HG03095 (cell line): ENCODE measurements at regions not wholly inside any gene's neighbourhood (a gene's known extent, or its start where the extent isn't known, plus 50 kb on each side); places are given as distances from the start of the nearest gene placed in this dataset.
"Not testable (repeated sequence)": the region's sequence is repeated elsewhere in the genome, so short reads cannot be mapped to it uniquely, and the experiment has no call there.

Source experiments
- ATAC-seq: cut with Tn5 transposase; IDR thresholded peaks from one replicate; pipeline ENCODE4 v1.9.1; 2021; ENCODE audit warnings: moderate library complexity; ENCODE audit not compliant: unreplicated experiment

DNA sequence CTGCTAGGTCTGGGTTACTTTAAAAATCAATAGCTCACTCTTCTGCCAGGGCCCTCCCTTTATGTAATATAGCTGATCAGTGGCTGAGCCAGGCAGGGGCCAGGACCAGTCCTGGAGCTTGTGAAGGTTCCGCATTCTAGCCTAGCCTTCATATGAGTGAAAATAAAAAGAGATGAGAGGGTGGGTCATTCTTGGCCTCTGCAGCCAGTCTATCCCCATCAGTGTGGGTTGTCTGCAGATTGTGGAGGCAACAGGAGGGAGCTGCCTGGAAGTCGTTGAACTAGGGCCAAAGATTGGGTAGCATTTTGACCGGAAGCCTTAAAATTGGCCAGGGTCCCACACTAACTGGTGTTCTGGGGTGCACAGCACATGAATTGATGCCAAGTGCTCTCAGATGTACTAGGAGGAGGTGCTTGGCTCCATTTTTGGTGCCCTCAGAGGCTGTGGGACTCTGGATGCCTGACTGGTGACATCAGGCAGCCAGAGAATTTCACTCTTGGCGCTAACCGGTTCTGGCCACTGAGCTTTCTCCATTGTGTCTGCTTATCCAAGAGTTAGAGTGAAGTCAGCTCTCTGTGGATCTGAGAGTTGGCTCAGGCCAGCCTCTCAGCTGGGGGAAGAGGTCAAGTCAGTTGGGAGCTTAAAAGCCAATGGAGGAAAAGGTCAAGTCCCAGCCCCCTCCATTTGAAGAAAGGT lies 66.5 kb upstream of the IKBKE start:
- not testable (repeated sequence) for ATAC-seq

GRCh38 chr1:206404309-206405027 lies 65.8 kb upstream of the IKBKE start:
- ATAC-seq = not testable (repeated sequence)

- not testable (repeated sequence) for ATAC-seq
Measured at GRCh38 chr1:206405282-206405681, 65.0 kb upstream of the IKBKE start.

DNA sequence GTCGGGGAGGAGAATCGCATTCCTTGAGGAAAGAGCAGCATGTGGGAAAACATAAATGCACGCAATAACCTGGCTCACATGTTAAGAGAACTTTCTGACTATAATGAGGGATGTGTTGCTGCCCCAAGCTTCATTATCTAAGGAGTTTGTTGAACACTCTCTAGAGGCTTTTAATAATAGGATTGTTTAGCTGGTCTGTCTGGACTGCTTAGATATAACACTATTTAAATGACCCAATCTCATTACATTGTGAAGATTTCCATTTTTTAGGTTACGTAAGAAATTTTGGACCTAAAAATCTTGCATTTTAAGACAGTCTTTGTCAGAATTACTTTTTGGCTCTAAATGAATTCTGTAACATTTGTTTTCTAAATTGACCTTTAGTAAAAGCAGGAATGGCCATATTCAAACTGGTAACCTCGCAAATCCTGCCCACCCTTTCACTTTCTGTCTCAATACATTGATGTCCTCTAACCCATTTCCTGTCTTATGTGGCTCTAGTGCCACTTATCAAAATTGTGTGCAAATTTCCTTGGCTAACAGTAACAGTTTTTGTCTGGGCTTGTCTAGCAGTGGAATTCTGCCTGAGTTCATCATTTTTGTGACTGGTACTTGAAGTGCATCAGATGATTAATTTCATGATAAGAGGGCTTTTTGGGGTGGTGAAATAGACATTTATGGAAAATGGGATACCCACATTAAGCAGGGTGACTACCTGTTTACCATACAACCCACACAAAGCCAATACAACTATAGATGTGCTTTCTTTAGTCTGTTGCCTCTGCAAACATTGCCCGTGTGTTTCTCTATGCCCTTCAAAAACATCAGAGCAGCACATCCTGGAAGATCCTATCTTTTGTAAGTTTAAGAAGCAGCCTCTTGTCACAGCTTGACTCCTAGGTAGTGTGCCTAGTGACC lies 61.6 kb upstream of the IKBKE start:
- ATAC-seq = not testable (repeated sequence)

GRCh38 chr1:206411321-206411720 lies 59.0 kb upstream of the IKBKE start:
- no peak for ATAC-seq

DNA sequence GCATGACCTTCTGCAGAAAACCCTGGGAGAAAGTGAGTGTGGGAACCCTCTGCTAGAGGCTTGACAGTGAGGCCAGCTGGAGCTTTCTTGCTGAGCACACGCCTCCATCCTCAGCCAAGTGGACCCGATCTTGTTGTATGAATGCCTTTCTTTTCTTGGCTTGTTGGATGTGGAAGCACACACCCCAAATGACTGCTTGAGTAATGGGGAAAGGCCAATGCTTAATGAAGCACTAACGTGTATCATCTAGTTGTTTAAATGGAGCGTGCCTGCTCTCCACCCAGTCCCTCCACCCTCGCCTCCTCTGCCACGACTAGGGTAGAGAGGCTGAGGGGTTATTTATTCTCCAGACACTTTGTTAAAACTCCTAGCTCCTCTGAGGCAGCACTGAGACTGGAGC lies 54.3 kb upstream of the IKBKE start:
- ATAC-seq = no peak

GRCh38 chr1:206417774-206418614 lies 52.3 kb upstream of the IKBKE start:
- no peak for ATAC-seq

GRCh38 chr1:206419250-206419649 lies 51.0 kb upstream of the IKBKE start:
- ATAC-seq = no peak

GRCh38 chr1:206419783-206420182 lies 50.5 kb upstream of the IKBKE start:
- no peak for ATAC-seq

DNA sequence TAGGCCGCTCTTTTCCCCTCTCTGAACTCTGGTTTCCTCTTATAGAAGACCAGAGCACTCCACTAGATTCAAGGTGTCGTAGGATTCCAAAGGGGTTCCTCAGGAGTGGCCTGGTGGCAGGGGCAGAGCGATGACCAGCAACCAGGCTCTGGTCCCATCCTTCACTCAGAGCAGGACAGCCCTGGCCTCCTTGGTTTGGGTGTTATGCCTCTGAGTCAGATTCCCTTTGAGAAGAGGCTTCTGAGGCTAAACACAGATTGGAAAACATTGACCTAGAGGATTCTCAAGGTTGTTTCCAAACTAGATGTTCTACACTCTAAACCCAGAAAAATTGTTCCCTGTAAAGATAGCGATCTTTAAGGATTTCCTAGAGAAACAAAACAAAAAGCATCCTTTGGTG lies 49.8 kb upstream of the IKBKE start:
- ATAC-seq = no peak
